ENCODE measurements at regions not wholly inside any gene's neighbourhood (a gene's known extent, or its start where the extent isn't known, plus 50 kb on each side); places are given as distances from the start of the nearest gene placed in this dataset.

- H3K27me3 ChIP-seq, result no peaks in the 10 kb centered on the region
- H3K4me3 ChIP-seq, result no peak overlapping the region
- no peaks in the 10 kb centered on the region for H4K20me1 ChIP-seq
- no peak overlapping the region for H3K4me2 ChIP-seq
- no peaks in the 10 kb centered on the region for H3K4me1 ChIP-seq
- H3K9ac ChIP-seq, result no peak overlapping the region
- no peaks in the 10 kb centered on the region for H3K36me3 ChIP-seq
- no peak overlapping the region for H3K27ac ChIP-seq
- TF ChIP-seq Cebpa-rat (IDR thresholded peaks at IDR 0.05), result no peak
- H3K9me3 ChIP-seq (replicated peaks in 1 of 11), result peaks cover 15 to 28% (median 20%) of the 10 kb centered on the region in 11 experiments
Observed at GRCh38 chr4:71907071-71907470, 123.2 kb upstream of the GC start.

- no peak overlapping the region for H3K9ac ChIP-seq
- H3K9me3 ChIP-seq (replicated peaks in 1 of 11), result peaks cover 15 to 28% (median 20%) of the 10 kb centered on the region in 11 experiments
- H3K4me1 ChIP-seq, result no peaks in the 10 kb centered on the region
- no peaks in the 10 kb centered on the region for H3K27me3 ChIP-seq
- H3K27ac ChIP-seq, result no peak overlapping the region
- no peak overlapping the region for H3K4me2 ChIP-seq
- H4K20me1 ChIP-seq, result no peaks in the 10 kb centered on the region
- no peak overlapping the region for H3K4me3 ChIP-seq
- no peaks in the 10 kb centered on the region for H3K36me3 ChIP-seq
- TF ChIP-seq Cebpa-rat (IDR thresholded peaks at IDR 0.05), result no peak
Observed at GRCh38 chr4:71907782-71908181, 123.9 kb upstream of the GC start.

- Histone ChIP-seq H3K27me3 (no peaks in the 10 kb centered on the region), H3K9me3 (replicated peaks in 1 of 11) (no peaks in the 10 kb centered on the region), H3K9ac (no peak overlapping the region), H3K4me2 (no peak overlapping the region), H3K27ac (no peak overlapping the region), H4K20me1 (no peaks in the 10 kb centered on the region), H3K4me3 (no peak overlapping the region), H3K4me1 (no peaks in the 10 kb centered on the region), H3K36me3 (no peaks in the 10 kb centered on the region)
- TF ChIP-seq Cebpa-rat (IDR thresholded peaks at IDR 0.05), result no peak
Observed at GRCh38 chr4:71913275-71913674, 118.5 kb upstream of the NPFFR2 start.

- Histone ChIP-seq H3K27ac (no peak overlapping the region), H3K27me3 (no peaks in the 10 kb centered on the region), H3K9ac (no peak overlapping the region), H3K9me3 (replicated peaks in 1 of 11) (peaks cover 0 to 5% (median 0%) of the 10 kb centered on the region in 11 experiments; a peak in 1 of 22 replicates), H3K4me1 (no peaks in the 10 kb centered on the region), H3K4me3 (no peak overlapping the region), H3K4me2 (no peak overlapping the region), H4K20me1 (no peaks in the 10 kb centered on the region), H3K36me3 (no peaks in the 10 kb centered on the region)
- TF ChIP-seq Cebpa-rat (IDR thresholded peaks at IDR 0.05), result no peak
Observed at GRCh38 chr4:71923070-71923469, 108.7 kb upstream of the NPFFR2 start.

GRCh38 chr4:71930459-71930858, 101.3 kb upstream of the NPFFR2 start:
- Histone ChIP-seq H4K20me1 (no peaks in the 10 kb centered on the region), H3K4me1 (no peaks in the 10 kb centered on the region), H3K36me3 (no peaks in the 10 kb centered on the region), H3K27ac (no peak overlapping the region), H3K27me3 (no peaks in the 10 kb centered on the region), H3K9ac (no peak overlapping the region), H3K4me3 (no peak overlapping the region), H3K4me2 (no peak overlapping the region), H3K9me3 (replicated peaks in 1 of 11) (no peaks in the 10 kb centered on the region)
- TF ChIP-seq Cebpa-rat (IDR thresholded peaks at IDR 0.05), result no peak

- Histone ChIP-seq H4K20me1 (no peaks in the 10 kb centered on the region), H3K4me2 (no peak overlapping the region), H3K4me3 (no peak overlapping the region), H3K36me3 (no peaks in the 10 kb centered on the region), H3K4me1 (no peaks in the 10 kb centered on the region), H3K9ac (no peak overlapping the region), H3K9me3 (replicated peaks in 1 of 11) (no peaks in the 10 kb centered on the region), H3K27me3 (no peaks in the 10 kb centered on the region), H3K27ac (no peak overlapping the region)
- TF ChIP-seq Cebpa-rat (IDR thresholded peaks at IDR 0.05), result no peak
Observed at GRCh38 chr4:71932941-71933340, 98.9 kb upstream of the NPFFR2 start.

- no peaks in the 10 kb centered on the region for H3K27me3 ChIP-seq
- H3K4me2 ChIP-seq, result no peak overlapping the region
- H3K27ac ChIP-seq, result no peak overlapping the region
- H4K20me1 ChIP-seq, result no peaks in the 10 kb centered on the region
- no peak overlapping the region for H3K9ac ChIP-seq
- no peaks in the 10 kb centered on the region for H3K9me3 ChIP-seq (replicated peaks in 1 of 11)
- no peak overlapping the region for H3K4me3 ChIP-seq
- H3K4me1 ChIP-seq, result no peaks in the 10 kb centered on the region
- no peak for TF ChIP-seq Cebpa-rat (IDR thresholded peaks at IDR 0.05)
- H3K36me3 ChIP-seq, result no peaks in the 10 kb centered on the region
Observed at GRCh38 chr4:71938776-71939175, 93.0 kb upstream of the NPFFR2 start.

- TF ChIP-seq Cebpa-rat (IDR thresholded peaks at IDR 0.05), result no peak
- Histone ChIP-seq H3K9ac (no peak overlapping the region), H3K4me3 (no peak overlapping the region), H3K4me2 (no peak overlapping the region), H4K20me1 (no peaks in the 10 kb centered on the region), H3K36me3 (no peaks in the 10 kb centered on the region), H3K27ac (no peak overlapping the region), H3K27me3 (no peaks in the 10 kb centered on the region), H3K4me1 (no peaks in the 10 kb centered on the region), H3K9me3 (replicated peaks in 1 of 11) (peaks cover 0 to 11% (median 4%) of the 10 kb centered on the region in 11 experiments; a peak in 6 of 22 replicates)
Observed at GRCh38 chr4:71941001-71941400, 90.8 kb upstream of the NPFFR2 start.

GRCh38 chr4:71944956-71945355, 86.8 kb upstream of the NPFFR2 start:
- no peaks in the 10 kb centered on the region for H4K20me1 ChIP-seq
- H3K27me3 ChIP-seq, result no peaks in the 10 kb centered on the region
- H3K4me2 ChIP-seq, result no peak overlapping the region
- H3K4me1 ChIP-seq, result no peaks in the 10 kb centered on the region
- no peak overlapping the region for H3K4me3 ChIP-seq
- H3K36me3 ChIP-seq, result no peaks in the 10 kb centered on the region
- no peak overlapping the region for H3K9ac ChIP-seq
- H3K27ac ChIP-seq, result no peak overlapping the region
- peaks cover 0 to 11% (median 4%) of the 10 kb centered on the region in 11 experiments; a peak in 6 of 22 replicates for H3K9me3 ChIP-seq (replicated peaks in 1 of 11)
- TF ChIP-seq Cebpa-rat (IDR thresholded peaks at IDR 0.05), result no peak

- H3K27me3 ChIP-seq, result no peaks in the 10 kb centered on the region
- H3K9me3 ChIP-seq (replicated peaks in 1 of 11), result peaks cover 0 to 11% (median 4%) of the 10 kb centered on the region in 11 experiments; a peak in 6 of 22 replicates
- no peak overlapping the region for H3K9ac ChIP-seq
- H3K36me3 ChIP-seq, result no peaks in the 10 kb centered on the region
- H3K4me3 ChIP-seq, result no peak overlapping the region
- H3K27ac ChIP-seq, result no peak overlapping the region
- no peak for TF ChIP-seq Cebpa-rat (IDR thresholded peaks at IDR 0.05)
- H3K4me1 ChIP-seq, result no peaks in the 10 kb centered on the region
- H3K4me2 ChIP-seq, result no peak overlapping the region
- no peaks in the 10 kb centered on the region for H4K20me1 ChIP-seq
Observed at GRCh38 chr4:71945791-71946190, 86.0 kb upstream of the NPFFR2 start.

All from BLaER1 treated with 17β-estradiol and CSF1 and Interleukin-3, amounts not matched to agents 10 nM and 100 nM (cell line).